WTC11 (cell line): ENCODE measurements at regions not wholly inside any gene's neighbourhood (a gene's known extent, or its start where the extent isn't known, plus 50 kb on each side); places are given as distances from the start of the nearest gene placed in this dataset.

Experiments
- ATAC-seq: fragments of 200-7000 bp; cut with Tn5 transposase; 2 replicates; pipeline ENCODE4 v1.10.0; 2021; ENCODE audit warnings: mild to moderate bottlenecking, moderate library complexity
- CTCF ChIA-PET: fragments of 300-600 bp; sonication (Branson Sonifier 250); formaldehyde crosslinking; loops from one replicate; lab custom pipeline; 2021; ENCODE audit warnings: antibody characterized with exemption; lab: Charles Lee
- POLR2A ChIA-PET: fragments of 350-600 bp; sonication (Branson Sonifier 250); formaldehyde crosslinking; loops from one replicate; lab custom pipeline; 2021; ENCODE audit warnings: antibody characterized with exemption; lab: Charles Lee
- DNase-seq: peaks from one replicate; pipeline ENCODE4 v3.0.0; 2021; ENCODE audit warnings: low spot score
- H3K27ac Mint-ChIP-seq: 2 replicates; pipeline ENCODE4 v1.8.0; 2021; ENCODE audit warnings: mixed read lengths
- H3K27me3 Mint-ChIP-seq: 2 replicates; pipeline ENCODE4 v1.8.0; 2021; ENCODE audit warnings: low read depth, mild to moderate bottlenecking, moderate library complexity, mixed read lengths
- H3K36me3 Mint-ChIP-seq: 2 replicates; pipeline ENCODE4 v1.8.0; 2021; ENCODE audit warnings: mixed read lengths
- H3K4me1 Mint-ChIP-seq: 2 replicates; pipeline ENCODE4 v1.8.0; 2022; ENCODE audit warnings: mixed read lengths
- H3K4me3 Mint-ChIP-seq: 2 replicates; pipeline ENCODE4 v1.8.0; 2021; ENCODE audit warnings: mild to moderate bottlenecking, moderate library complexity, mixed read lengths
- H3K9me3 Mint-ChIP-seq: 2 replicates; pipeline ENCODE4 v1.8.0; 2021; ENCODE audit warnings: mixed read lengths
- FOXK1 ChIP-seq: sonication (generic); formaldehyde crosslinking; IDR thresholded peaks from 2 replicates; pipeline ENCODE4 v1.8.0; 2022; ENCODE audit warnings: mild to moderate bottlenecking, moderate library complexity, missing genetic modification reagents
- GABPB1 ChIP-seq: sonication (generic); formaldehyde crosslinking; IDR thresholded peaks from 2 replicates; pipeline ENCODE4 v1.8.1; 2023; ENCODE audit warnings: mild to moderate bottlenecking, missing genetic modification reagents
- GTF2I ChIP-seq: fragments of 250-450 bp; sonication (Bioruptor Pico); conservative IDR thresholded peaks from 2 replicates; pipeline ENCODE4 v1.4.0; 2021; ENCODE audit warnings: mild to moderate bottlenecking
- HMGA2 ChIP-seq: fragments of 250-450 bp; sonication (Bioruptor Pico); IDR thresholded peaks from 2 replicates; pipeline ENCODE4 v1.4.0; 2021; ENCODE audit warnings: mild to moderate bottlenecking, moderate library complexity
- KAT7 ChIP-seq: sonication (generic); formaldehyde crosslinking; IDR thresholded peaks from 2 replicates; pipeline ENCODE4 v1.8.1; 2023; ENCODE audit warnings: missing genetic modification reagents, mild to moderate bottlenecking, borderline replicate concordance
- NFYB ChIP-seq: sonication (generic); formaldehyde crosslinking; conservative IDR thresholded peaks from 2 replicates; pipeline ENCODE4 v1.8.0; 2022; ENCODE audit warnings: low read depth, missing genetic modification reagents
- OVOL2 ChIP-seq: fragments of 250-450 bp; sonication (Bioruptor Pico); IDR thresholded peaks from 2 replicates; pipeline ENCODE4 v1.9.0; 2021; ENCODE audit warnings: mild to moderate bottlenecking, borderline replicate concordance
- RELA ChIP-seq: sonication (generic); formaldehyde crosslinking; IDR thresholded peaks from 2 replicates; pipeline ENCODE4 v1.8.1; 2022; ENCODE audit warnings: missing genetic modification reagents, mild to moderate bottlenecking, borderline replicate concordance
- ZNF317 ChIP-seq: sonication (generic); formaldehyde crosslinking; IDR thresholded peaks from 2 replicates; pipeline ENCODE4 v1.8.1; 2023; ENCODE audit warnings: low read depth, mild to moderate bottlenecking, moderate library complexity, missing genetic modification reagents, borderline replicate concordance
- ZNF671 ChIP-seq: fragments of 250-450 bp; sonication (Bioruptor Pico); IDR thresholded peaks from 2 replicates; pipeline ENCODE4 v1.8.0; 2021; ENCODE audit warnings: mild to moderate bottlenecking
- TF ChIP-seq, protein P1 (sequence below): sonication (generic); formaldehyde crosslinking; IDR thresholded peaks from 2 replicates; pipeline ENCODE4 v1.8.1; 2022; ENCODE audit warnings: mild to moderate bottlenecking, missing genetic modification reagents, moderate library complexity, borderline replicate concordance
- TF ChIP-seq, protein P2 (sequence below): fragments of 250-450 bp; sonication (Bioruptor Pico); IDR thresholded peaks from 2 replicates; pipeline ENCODE4 v1.9.0; 2021; ENCODE audit warnings: mild to moderate bottlenecking, borderline replicate concordance
- TF ChIP-seq, protein P3 (sequence below): sonication (generic); formaldehyde crosslinking; IDR thresholded peaks from 2 replicates; pipeline ENCODE4 v1.8.0; 2022; ENCODE audit warnings: mild to moderate bottlenecking, missing genetic modification reagents
- TF ChIP-seq, protein P4 (sequence below): sonication (generic); formaldehyde crosslinking; IDR thresholded peaks from 2 replicates; pipeline ENCODE4 v1.8.1; 2023; ENCODE audit warnings: mild to moderate bottlenecking, missing genetic modification reagents, moderate library complexity
- TF ChIP-seq, protein P5 (sequence below): fragments of 250-450 bp; sonication (Bioruptor Pico); IDR thresholded peaks from 2 replicates; pipeline ENCODE4 v1.9.0; 2021; ENCODE audit warnings: mild to moderate bottlenecking
- TF ChIP-seq, protein P6 (sequence below): fragments of 250-450 bp; sonication (Bioruptor Pico); IDR thresholded peaks from 2 replicates; pipeline ENCODE4 v1.9.0; 2021; ENCODE audit warnings: mild to moderate bottlenecking
- TF ChIP-seq, protein P7 (sequence below): sonication (generic); formaldehyde crosslinking; IDR thresholded peaks from 2 replicates; pipeline ENCODE4 v1.8.1; 2023; ENCODE audit warnings: mild to moderate bottlenecking, missing genetic modification reagents
- TF ChIP-seq, protein P8 (sequence below): sonication (generic); formaldehyde crosslinking; IDR thresholded peaks from 2 replicates; pipeline ENCODE4 v1.8.0; 2023; ENCODE audit warnings: missing genetic modification reagents
- TF ChIP-seq, protein P9 (sequence below): sonication (generic); formaldehyde crosslinking; IDR thresholded peaks from 2 replicates; pipeline ENCODE4 v1.8.1; 2023; ENCODE audit warnings: mild to moderate bottlenecking, moderate library complexity, missing genetic modification reagents

DNA sequence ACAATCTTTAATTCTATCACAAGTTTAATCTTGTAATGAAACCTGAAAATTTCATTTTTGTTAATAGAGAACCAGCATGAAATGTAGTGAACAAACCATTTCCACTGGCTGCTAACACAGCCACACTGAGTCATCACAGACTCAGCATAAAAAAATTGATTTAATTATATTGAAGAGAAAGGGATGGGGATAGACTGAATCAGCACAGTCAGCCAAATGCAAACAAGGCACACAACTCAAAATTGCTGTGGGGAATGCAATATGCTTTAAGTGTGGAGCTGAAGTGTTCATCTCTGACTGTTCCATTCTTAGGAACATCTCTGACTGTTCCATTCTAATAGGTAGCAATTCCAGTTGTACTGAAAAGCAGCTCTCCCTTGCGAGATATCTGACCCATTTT is 299.8 kb downstream of the MRPL39 start:
- DNase-seq = no peak
- H3K27ac Mint-ChIP-seq = no peak overlapping the region
- H3K4me3 Mint-ChIP-seq = no peak overlapping the region
- H3K4me1 Mint-ChIP-seq = no peaks in the 10 kb centered on the region
- ChIA-PET CTCF (interaction anchor here (1.9 kb wide), 1 partner anchor 24 kb away, joined by 7 read pairs; no protein-coding TSS in a partner anchor), POLR2A (no interaction called here)
- peaks cover 10% of the 10 kb centered on the region for H3K9me3 Mint-ChIP-seq
- no peak for ATAC-seq
- H3K36me3 Mint-ChIP-seq = no peaks in the 10 kb centered on the region
- no peaks in the 10 kb centered on the region for H3K27me3 Mint-ChIP-seq
- TF ChIP-seq, protein P1, sequence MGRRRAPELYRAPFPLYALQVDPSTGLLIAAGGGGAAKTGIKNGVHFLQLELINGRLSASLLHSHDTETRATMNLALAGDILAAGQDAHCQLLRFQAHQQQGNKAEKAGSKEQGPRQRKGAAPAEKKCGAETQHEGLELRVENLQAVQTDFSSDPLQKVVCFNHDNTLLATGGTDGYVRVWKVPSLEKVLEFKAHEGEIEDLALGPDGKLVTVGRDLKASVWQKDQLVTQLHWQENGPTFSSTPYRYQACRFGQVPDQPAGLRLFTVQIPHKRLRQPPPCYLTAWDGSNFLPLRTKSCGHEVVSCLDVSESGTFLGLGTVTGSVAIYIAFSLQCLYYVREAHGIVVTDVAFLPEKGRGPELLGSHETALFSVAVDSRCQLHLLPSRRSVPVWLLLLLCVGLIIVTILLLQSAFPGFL (CRISPR knock-in tag) = no peak
- TF ChIP-seq, protein P2, sequence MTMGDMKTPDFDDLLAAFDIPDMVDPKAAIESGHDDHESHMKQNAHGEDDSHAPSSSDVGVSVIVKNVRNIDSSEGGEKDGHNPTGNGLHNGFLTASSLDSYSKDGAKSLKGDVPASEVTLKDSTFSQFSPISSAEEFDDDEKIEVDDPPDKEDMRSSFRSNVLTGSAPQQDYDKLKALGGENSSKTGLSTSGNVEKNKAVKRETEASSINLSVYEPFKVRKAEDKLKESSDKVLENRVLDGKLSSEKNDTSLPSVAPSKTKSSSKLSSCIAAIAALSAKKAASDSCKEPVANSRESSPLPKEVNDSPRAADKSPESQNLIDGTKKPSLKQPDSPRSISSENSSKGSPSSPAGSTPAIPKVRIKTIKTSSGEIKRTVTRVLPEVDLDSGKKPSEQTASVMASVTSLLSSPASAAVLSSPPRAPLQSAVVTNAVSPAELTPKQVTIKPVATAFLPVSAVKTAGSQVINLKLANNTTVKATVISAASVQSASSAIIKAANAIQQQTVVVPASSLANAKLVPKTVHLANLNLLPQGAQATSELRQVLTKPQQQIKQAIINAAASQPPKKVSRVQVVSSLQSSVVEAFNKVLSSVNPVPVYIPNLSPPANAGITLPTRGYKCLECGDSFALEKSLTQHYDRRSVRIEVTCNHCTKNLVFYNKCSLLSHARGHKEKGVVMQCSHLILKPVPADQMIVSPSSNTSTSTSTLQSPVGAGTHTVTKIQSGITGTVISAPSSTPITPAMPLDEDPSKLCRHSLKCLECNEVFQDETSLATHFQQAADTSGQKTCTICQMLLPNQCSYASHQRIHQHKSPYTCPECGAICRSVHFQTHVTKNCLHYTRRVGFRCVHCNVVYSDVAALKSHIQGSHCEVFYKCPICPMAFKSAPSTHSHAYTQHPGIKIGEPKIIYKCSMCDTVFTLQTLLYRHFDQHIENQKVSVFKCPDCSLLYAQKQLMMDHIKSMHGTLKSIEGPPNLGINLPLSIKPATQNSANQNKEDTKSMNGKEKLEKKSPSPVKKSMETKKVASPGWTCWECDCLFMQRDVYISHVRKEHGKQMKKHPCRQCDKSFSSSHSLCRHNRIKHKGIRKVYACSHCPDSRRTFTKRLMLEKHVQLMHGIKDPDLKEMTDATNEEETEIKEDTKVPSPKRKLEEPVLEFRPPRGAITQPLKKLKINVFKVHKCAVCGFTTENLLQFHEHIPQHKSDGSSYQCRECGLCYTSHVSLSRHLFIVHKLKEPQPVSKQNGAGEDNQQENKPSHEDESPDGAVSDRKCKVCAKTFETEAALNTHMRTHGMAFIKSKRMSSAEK (CRISPR knock-in tag) = no peak
- TF ChIP-seq, protein P3, sequence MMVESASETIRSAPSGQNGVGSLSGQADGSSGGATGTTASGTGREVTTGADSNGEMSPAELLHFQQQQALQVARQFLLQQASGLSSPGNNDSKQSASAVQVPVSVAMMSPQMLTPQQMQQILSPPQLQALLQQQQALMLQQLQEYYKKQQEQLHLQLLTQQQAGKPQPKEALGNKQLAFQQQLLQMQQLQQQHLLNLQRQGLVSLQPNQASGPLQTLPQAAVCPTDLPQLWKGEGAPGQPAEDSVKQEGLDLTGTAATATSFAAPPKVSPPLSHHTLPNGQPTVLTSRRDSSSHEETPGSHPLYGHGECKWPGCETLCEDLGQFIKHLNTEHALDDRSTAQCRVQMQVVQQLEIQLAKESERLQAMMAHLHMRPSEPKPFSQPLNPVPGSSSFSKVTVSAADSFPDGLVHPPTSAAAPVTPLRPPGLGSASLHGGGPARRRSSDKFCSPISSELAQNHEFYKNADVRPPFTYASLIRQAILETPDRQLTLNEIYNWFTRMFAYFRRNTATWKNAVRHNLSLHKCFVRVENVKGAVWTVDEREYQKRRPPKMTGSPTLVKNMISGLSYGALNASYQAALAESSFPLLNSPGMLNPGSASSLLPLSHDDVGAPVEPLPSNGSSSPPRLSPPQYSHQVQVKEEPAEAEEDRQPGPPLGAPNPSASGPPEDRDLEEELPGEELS = no peak
- TF ChIP-seq KAT7 (CRISPR knock-in tag) (no peak), ZNF671 (CRISPR knock-in tag) (no peak), NFYB (CRISPR knock-in tag) (no peak), HMGA2 (CRISPR knock-in tag) (no peak), OVOL2 (CRISPR knock-in tag) (no peak), FOXK1 (CRISPR knock-in tag) (no peak)
- TF ChIP-seq, protein P4, sequence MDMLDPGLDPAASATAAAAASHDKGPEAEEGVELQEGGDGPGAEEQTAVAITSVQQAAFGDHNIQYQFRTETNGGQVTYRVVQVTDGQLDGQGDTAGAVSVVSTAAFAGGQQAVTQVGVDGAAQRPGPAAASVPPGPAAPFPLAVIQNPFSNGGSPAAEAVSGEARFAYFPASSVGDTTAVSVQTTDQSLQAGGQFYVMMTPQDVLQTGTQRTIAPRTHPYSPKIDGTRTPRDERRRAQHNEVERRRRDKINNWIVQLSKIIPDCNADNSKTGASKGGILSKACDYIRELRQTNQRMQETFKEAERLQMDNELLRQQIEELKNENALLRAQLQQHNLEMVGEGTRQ (CRISPR knock-in tag) = no peak
- TF ChIP-seq, protein P5, sequence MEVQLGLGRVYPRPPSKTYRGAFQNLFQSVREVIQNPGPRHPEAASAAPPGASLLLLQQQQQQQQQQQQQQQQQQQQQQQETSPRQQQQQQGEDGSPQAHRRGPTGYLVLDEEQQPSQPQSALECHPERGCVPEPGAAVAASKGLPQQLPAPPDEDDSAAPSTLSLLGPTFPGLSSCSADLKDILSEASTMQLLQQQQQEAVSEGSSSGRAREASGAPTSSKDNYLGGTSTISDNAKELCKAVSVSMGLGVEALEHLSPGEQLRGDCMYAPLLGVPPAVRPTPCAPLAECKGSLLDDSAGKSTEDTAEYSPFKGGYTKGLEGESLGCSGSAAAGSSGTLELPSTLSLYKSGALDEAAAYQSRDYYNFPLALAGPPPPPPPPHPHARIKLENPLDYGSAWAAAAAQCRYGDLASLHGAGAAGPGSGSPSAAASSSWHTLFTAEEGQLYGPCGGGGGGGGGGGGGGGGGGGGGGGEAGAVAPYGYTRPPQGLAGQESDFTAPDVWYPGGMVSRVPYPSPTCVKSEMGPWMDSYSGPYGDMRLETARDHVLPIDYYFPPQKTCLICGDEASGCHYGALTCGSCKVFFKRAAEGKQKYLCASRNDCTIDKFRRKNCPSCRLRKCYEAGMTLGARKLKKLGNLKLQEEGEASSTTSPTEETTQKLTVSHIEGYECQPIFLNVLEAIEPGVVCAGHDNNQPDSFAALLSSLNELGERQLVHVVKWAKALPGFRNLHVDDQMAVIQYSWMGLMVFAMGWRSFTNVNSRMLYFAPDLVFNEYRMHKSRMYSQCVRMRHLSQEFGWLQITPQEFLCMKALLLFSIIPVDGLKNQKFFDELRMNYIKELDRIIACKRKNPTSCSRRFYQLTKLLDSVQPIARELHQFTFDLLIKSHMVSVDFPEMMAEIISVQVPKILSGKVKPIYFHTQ (CRISPR knock-in tag) = no peak

DNA sequence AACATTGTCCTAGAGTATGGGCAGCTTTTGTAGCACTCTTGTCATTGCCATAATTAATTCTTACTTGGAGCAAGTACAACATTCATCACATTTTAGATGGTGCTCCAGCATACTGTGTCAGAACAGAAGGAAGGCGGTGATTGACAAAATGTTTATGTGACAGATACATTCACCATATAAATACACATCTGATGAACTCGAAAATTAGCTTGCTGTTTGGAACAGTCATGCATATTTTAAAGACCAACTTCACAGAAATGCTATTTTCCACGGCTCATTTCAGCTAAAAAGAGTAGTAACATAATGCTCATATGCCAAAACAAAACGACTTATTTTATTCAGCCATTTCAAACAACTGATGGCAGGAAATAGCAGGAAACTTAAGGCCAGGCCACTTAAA is 302.7 kb downstream of the MRPL39 start:
- ATAC-seq (no peak), DNase-seq (no peak)
- ChIA-PET POLR2A (no interaction called here), CTCF (interaction anchor here (2.7 kb wide), 1 partner anchor 21 kb away, joined by 6 read pairs; no protein-coding TSS in a partner anchor)
- Mint-ChIP-seq H3K36me3 (no peaks in the 10 kb centered on the region), H3K4me3 (no peak overlapping the region), H3K27me3 (no peaks in the 10 kb centered on the region), H3K9me3 (peaks cover 8% of the 10 kb centered on the region), H3K4me1 (peaks cover 22% of the 10 kb centered on the region), H3K27ac (no peak overlapping the region)
- TF ChIP-seq GABPB1 (CRISPR knock-in tag) (no peak), GTF2I (CRISPR knock-in tag) (no peak), ZNF317 (CRISPR knock-in tag) (no peak), RELA (no peak)
- TF ChIP-seq, protein P6, sequence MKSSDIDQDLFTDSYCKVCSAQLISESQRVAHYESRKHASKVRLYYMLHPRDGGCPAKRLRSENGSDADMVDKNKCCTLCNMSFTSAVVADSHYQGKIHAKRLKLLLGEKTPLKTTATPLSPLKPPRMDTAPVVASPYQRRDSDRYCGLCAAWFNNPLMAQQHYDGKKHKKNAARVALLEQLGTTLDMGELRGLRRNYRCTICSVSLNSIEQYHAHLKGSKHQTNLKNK (CRISPR knock-in tag) = no peak
- TF ChIP-seq, protein P7, sequence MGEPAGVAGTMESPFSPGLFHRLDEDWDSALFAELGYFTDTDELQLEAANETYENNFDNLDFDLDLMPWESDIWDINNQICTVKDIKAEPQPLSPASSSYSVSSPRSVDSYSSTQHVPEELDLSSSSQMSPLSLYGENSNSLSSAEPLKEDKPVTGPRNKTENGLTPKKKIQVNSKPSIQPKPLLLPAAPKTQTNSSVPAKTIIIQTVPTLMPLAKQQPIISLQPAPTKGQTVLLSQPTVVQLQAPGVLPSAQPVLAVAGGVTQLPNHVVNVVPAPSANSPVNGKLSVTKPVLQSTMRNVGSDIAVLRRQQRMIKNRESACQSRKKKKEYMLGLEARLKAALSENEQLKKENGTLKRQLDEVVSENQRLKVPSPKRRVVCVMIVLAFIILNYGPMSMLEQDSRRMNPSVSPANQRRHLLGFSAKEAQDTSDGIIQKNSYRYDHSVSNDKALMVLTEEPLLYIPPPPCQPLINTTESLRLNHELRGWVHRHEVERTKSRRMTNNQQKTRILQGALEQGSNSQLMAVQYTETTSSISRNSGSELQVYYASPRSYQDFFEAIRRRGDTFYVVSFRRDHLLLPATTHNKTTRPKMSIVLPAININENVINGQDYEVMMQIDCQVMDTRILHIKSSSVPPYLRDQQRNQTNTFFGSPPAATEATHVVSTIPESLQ (CRISPR knock-in tag) = no peak
- TF ChIP-seq, protein P8, sequence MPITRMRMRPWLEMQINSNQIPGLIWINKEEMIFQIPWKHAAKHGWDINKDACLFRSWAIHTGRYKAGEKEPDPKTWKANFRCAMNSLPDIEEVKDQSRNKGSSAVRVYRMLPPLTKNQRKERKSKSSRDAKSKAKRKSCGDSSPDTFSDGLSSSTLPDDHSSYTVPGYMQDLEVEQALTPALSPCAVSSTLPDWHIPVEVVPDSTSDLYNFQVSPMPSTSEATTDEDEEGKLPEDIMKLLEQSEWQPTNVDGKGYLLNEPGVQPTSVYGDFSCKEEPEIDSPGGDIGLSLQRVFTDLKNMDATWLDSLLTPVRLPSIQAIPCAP (CRISPR knock-in tag) = no peak
- TF ChIP-seq, protein P9, sequence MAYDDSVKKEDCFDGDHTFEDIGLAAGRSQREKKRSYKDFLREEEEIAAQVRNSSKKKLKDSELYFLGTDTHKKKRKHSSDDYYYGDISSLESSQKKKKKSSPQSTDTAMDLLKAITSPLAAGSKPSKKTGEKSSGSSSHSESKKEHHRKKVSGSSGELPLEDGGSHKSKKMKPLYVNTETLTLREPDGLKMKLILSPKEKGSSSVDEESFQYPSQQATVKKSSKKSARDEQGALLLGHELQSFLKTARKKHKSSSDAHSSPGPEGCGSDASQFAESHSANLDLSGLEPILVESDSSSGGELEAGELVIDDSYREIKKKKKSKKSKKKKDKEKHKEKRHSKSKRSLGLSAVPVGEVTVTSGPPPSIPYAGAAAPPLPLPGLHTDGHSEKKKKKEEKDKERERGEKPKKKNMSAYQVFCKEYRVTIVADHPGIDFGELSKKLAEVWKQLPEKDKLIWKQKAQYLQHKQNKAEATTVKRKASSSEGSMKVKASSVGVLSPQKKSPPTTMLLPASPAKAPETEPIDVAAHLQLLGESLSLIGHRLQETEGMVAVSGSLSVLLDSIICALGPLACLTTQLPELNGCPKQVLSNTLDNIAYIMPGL (CRISPR knock-in tag) = no peak
